ENCODE measurements at regions not wholly inside any gene's neighbourhood (a gene's known extent, or its start where the extent isn't known, plus 50 kb on each side); places are given as distances from the start of the nearest gene placed in this dataset.
"Not testable (repeated sequence)": the region's sequence is repeated elsewhere in the genome, so short reads cannot be mapped to it uniquely, and the experiment has no call there.

DNA sequence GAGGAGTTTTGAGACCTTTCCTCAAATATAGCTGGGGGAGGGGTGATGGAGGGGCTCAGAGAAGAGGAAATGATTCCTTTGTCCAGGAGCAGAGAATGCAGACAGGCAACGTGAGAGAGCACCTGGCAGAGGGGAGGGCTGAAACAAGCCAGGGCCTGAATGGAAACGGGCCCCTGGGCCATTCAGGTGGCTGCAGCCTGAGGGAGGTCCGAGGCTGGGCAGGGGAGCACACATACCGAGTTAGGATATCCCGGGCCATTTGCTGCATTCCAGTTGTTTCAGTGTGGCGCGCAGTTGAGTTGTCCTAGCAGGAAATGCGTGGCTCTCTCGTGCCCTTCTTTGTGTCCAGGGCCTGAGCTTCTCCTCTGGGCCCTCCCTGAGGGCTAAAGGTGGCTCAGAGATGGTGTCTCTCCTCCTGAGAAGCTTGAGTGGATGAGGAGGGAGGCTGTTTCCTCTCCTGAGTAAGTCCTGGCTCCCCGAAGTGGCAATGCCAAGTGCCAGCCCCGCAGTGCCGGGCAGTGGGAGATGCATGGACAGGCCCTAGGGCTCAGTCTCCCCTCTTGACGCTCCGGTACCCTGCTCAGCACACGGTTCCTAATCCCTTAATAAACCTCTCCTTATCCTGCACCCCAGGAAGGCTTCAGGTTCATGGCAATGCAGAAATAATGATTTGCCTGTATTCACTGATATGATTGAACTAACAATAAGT lies 85.5 kb upstream of the VRK1 start:
- no peaks in the 10 kb centered on the region for H3K9me3 ChIP-seq (ENCODE audit: low read length)
- no TSS peak for BruUV-seq (replicated peaks)
- no peak for ATAC-seq

GRCh38 chr14:96713426-96713825 lies 83.8 kb upstream of the VRK1 start:
- H3K4me3 ChIP-seq (ENCODE audit: low read length): no peak overlapping the region
- TF ChIP-seq, protein P1, sequence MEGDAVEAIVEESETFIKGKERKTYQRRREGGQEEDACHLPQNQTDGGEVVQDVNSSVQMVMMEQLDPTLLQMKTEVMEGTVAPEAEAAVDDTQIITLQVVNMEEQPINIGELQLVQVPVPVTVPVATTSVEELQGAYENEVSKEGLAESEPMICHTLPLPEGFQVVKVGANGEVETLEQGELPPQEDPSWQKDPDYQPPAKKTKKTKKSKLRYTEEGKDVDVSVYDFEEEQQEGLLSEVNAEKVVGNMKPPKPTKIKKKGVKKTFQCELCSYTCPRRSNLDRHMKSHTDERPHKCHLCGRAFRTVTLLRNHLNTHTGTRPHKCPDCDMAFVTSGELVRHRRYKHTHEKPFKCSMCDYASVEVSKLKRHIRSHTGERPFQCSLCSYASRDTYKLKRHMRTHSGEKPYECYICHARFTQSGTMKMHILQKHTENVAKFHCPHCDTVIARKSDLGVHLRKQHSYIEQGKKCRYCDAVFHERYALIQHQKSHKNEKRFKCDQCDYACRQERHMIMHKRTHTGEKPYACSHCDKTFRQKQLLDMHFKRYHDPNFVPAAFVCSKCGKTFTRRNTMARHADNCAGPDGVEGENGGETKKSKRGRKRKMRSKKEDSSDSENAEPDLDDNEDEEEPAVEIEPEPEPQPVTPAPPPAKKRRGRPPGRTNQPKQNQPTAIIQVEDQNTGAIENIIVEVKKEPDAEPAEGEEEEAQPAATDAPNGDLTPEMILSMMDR (conservative IDR thresholded peaks at IDR 0.05; ENCODE audit: low read depth, low read length): no peak
- TF ChIP-seq EZH2 (IDR thresholded peaks at IDR 0.05; ENCODE audit: low read length, unreplicated experiment): no peak
- no peak for TF ChIP-seq EZH2phosphoT487 (IDR thresholded peaks at IDR 0.05; ENCODE audit: borderline replicate concordance, low read length)
- peaks cover 78% of the 10 kb centered on the region for H3K27me3 ChIP-seq (ENCODE audit: low read length)
- no peak for ATAC-seq
- H3K9me3 ChIP-seq (ENCODE audit: low read length): no peaks in the 10 kb centered on the region
- intact Hi-C loops (cut with micrococcal nuclease): no loop called here
- no peaks in the 10 kb centered on the region for H3F3A ChIP-seq (ENCODE audit: low read length, unreplicated experiment)
- no peaks in the 10 kb centered on the region for H3K79me2 ChIP-seq (ENCODE audit: low read length)
- no peak overlapping the region for H3K27ac ChIP-seq (ENCODE audit: low read length)
- H4K20me1 ChIP-seq (ENCODE audit: low read length): no peaks in the 10 kb centered on the region
- DNase-seq: no peak
- H3K36me3 ChIP-seq (ENCODE audit: low read depth, low read length): no peaks in the 10 kb centered on the region
- no peak overlapping the region for H3K9ac ChIP-seq (ENCODE audit: low read length)
- no peaks in the 10 kb centered on the region for H3K4me1 ChIP-seq (ENCODE audit: insufficient read depth, low read length)
- no peak overlapping the region for H3K4me2 ChIP-seq (ENCODE audit: low read length)
- BruUV-seq (replicated peaks): no TSS peak
- CTCF ChIA-PET: interaction anchor here (0.6 kb wide), 1 partner anchor 269 kb away, joined by 3 read pairs; no protein-coding TSS in a partner anchor
- no peaks in the 10 kb centered on the region for H3K9me2 ChIP-seq (replicated peaks; ENCODE audit: low read length)
- no peak overlapping the region for H2AFZ ChIP-seq (ENCODE audit: low read length)
- POLR2A ChIA-PET (ENCODE audit: unreplicated experiment): no interaction called here

More for the DNA sequence above, 85.5 kb upstream of the VRK1 start:
- Histone ChIP-seq H3K9ac (ENCODE audit: low read length) (no peak overlapping the region), H3K4me1 (ENCODE audit: insufficient read depth, low read length) (no peaks in the 10 kb centered on the region), H2AFZ (ENCODE audit: low read length) (no peak overlapping the region), H3K4me2 (ENCODE audit: low read length) (no peak overlapping the region), H3K9me2 (replicated peaks; ENCODE audit: low read length) (no peaks in the 10 kb centered on the region), H3K27me3 (ENCODE audit: low read length) (peaks cover 87% of the 10 kb centered on the region), H3K36me3 (ENCODE audit: low read depth, low read length) (no peaks in the 10 kb centered on the region), H3K27ac (ENCODE audit: low read length) (no peak overlapping the region), H3K4me3 (ENCODE audit: low read length) (no peak overlapping the region), H3F3A (ENCODE audit: low read length, unreplicated experiment) (no peaks in the 10 kb centered on the region), H3K79me2 (ENCODE audit: low read length) (no peaks in the 10 kb centered on the region), H4K20me1 (ENCODE audit: low read length) (no peaks in the 10 kb centered on the region)
- ChIA-PET CTCF (no interaction called here), POLR2A (ENCODE audit: unreplicated experiment) (no interaction called here)
- DNase-seq: no peak
- TF ChIP-seq, protein P1 (conservative IDR thresholded peaks at IDR 0.05; ENCODE audit: low read depth, low read length): no peak
- TF ChIP-seq EZH2 (IDR thresholded peaks at IDR 0.05; ENCODE audit: low read length, unreplicated experiment) (no peak), EZH2phosphoT487 (IDR thresholded peaks at IDR 0.05; ENCODE audit: borderline replicate concordance, low read length) (no peak)
- intact Hi-C loops (cut with micrococcal nuclease): no loop called here

GRCh38 chr14:96714537-96714936 lies 82.6 kb upstream of the VRK1 start:
- H4K20me1 ChIP-seq (ENCODE audit: low read length); H3K9me3 ChIP-seq (ENCODE audit: low read length); H3K4me3 ChIP-seq (ENCODE audit: low read length); H3K36me3 ChIP-seq (ENCODE audit: low read depth, low read length); CTCF ChIA-PET; ATAC-seq; POLR2A ChIA-PET (ENCODE audit: unreplicated experiment); H3K27ac ChIP-seq (ENCODE audit: low read length); intact Hi-C loops (cut with micrococcal nuclease); H3K4me2 ChIP-seq (ENCODE audit: low read length); DNase-seq; H3K9me2 ChIP-seq (replicated peaks; ENCODE audit: low read length); H3K79me2 ChIP-seq (ENCODE audit: low read length); H2AFZ ChIP-seq (ENCODE audit: low read length); H3F3A ChIP-seq (ENCODE audit: low read length, unreplicated experiment); BruUV-seq (replicated peaks); H3K9ac ChIP-seq (ENCODE audit: low read length); H3K4me1 ChIP-seq (ENCODE audit: insufficient read depth, low read length): not testable (repeated sequence)
- H3K27me3 ChIP-seq (ENCODE audit: low read length): peaks cover 77% of the 10 kb centered on the region

Data from PC-3 (cell line).